ENCODE measurements at regions not wholly inside any gene's neighbourhood (a gene's known extent, or its start where the extent isn't known, plus 50 kb on each side); places are given as distances from the start of the nearest gene placed in this dataset.

DNA sequence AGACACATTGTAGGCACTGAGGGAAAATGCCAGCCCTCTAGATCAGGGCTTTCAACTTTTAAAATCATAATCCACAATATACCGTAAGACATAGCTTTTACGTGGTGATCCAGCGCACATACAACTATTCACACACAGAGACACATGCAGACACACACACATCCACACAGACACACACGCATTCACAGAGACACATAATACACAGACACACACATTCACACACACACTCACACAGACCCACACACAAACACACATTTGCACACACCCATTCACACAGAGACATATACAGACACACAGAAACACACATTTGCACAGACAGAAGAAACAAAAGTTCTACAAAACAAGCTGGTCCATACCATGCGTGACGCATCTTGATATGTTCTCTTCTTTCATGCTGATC lies 244.5 kb downstream of the RHOU start:
- TF ChIP-seq POLR2A (IDR thresholded peaks at IDR 0.05) (no peak), CTCF (IDR thresholded peaks at IDR 0.05) (no peak), POLR2AphosphoS5 (IDR thresholded peaks at IDR 0.05) (no peak)
